Neuronal stem cell (in vitro differentiated cells): ENCODE measurements at regions not wholly inside any gene's neighbourhood (a gene's known extent, or its start where the extent isn't known, plus 50 kb on each side); places are given as distances from the start of the nearest gene placed in this dataset.

Experiments
- DNase-seq: peaks from one replicate; pipeline ENCODE4 v3.0.0-alpha.2; 2013; ENCODE audit warnings: low spot score
- H2AFZ ChIP-seq: one replicate; pipeline ENCODE4 v1.6.1; 2013; ENCODE audit warnings: mild to moderate bottlenecking, low read length, inconsistent platforms
- H2AK5ac ChIP-seq: 2 replicates; pipeline ENCODE4 v1.6.1; 2013; ENCODE audit warnings: low read depth, mild to moderate bottlenecking, inconsistent platforms, low read length, moderate library complexity, mixed read lengths
- H2BK120ac ChIP-seq: 2 replicates; pipeline ENCODE4 v1.6.1; 2013; ENCODE audit warnings: low read depth, mild to moderate bottlenecking, inconsistent platforms, low read length, moderate library complexity, mixed read lengths
- H2BK12ac ChIP-seq: one replicate; pipeline ENCODE4 v1.6.1; 2013; ENCODE audit warnings: low read length, inconsistent platforms
- H2BK15ac ChIP-seq: 2 replicates; pipeline ENCODE4 v1.6.1; 2013; ENCODE audit warnings: mild to moderate bottlenecking, low read length, inconsistent platforms, mixed read lengths
- H2BK5ac ChIP-seq: one replicate; pipeline ENCODE4 v1.6.1; 2013; ENCODE audit warnings: inconsistent platforms, mild to moderate bottlenecking, low read length, moderate library complexity
- H3K14ac ChIP-seq: one replicate; pipeline ENCODE4 v1.6.1; 2013; ENCODE audit warnings: low read length, inconsistent platforms
- H3K18ac ChIP-seq: 2 replicates; pipeline ENCODE4 v1.6.1; 2013; ENCODE audit warnings: low read length, inconsistent platforms
- H3K23ac ChIP-seq: 2 replicates; pipeline ENCODE4 v1.6.1; 2013; ENCODE audit warnings: low read depth, mild to moderate bottlenecking, mixed read lengths, low read length, inconsistent platforms; ENCODE audit not compliant: poor library complexity
- H3K27ac ChIP-seq: replicated peaks from 3 replicates; pipeline ENCODE4 v1.5.1; 2013; ENCODE audit warnings: low read length, inconsistent platforms
- H3K27me3 ChIP-seq, 3 experiments: 2 replicates each; pipeline ENCODE4 v1.6.1; 2013; ENCODE audit warnings: low read length in 3 of 3, mild to moderate bottlenecking in 2 of 3, inconsistent platforms in 1 of 3, low read depth in 1 of 3, mixed read lengths in 1 of 3, moderate library complexity in 1 of 3; ENCODE audit not compliant: control insufficient read depth in 3 of 3, insufficient read depth in 3 of 3
- H3K36me3 ChIP-seq, 2 donors: replicated peaks in 1 of 2; 2 replicates each; pipeline ENCODE4 v1.6.1; 2013; ENCODE audit warnings: low read length in 2 of 2; ENCODE audit not compliant: control insufficient read depth in 2 of 2, insufficient read depth in 2 of 2
- H3K4ac ChIP-seq: 2 replicates; pipeline ENCODE4 v1.6.1; 2013; ENCODE audit warnings: inconsistent platforms, mild to moderate bottlenecking, low read length, moderate library complexity
- H3K4me1 ChIP-seq, 2 donors: 1 replicate in 1 of 2; 2 replicates in 1 of 2; pipeline ENCODE4 v1.6.1; 2013; ENCODE audit warnings: low read length in 2 of 2, low read depth in 1 of 2; ENCODE audit not compliant: control insufficient read depth in 2 of 2, insufficient read depth in 1 of 2
- H3K4me2 ChIP-seq: one replicate; pipeline ENCODE4 v1.6.1; 2013; ENCODE audit warnings: mild to moderate bottlenecking, low read length, inconsistent platforms; ENCODE audit not compliant: insufficient read depth, poor library complexity, severe bottlenecking
- H3K4me3 ChIP-seq, 2 donors: 2 replicates each; pipeline ENCODE4 v1.5.1; 2013; ENCODE audit warnings: low read length in 2 of 2, mild to moderate bottlenecking in 2 of 2, inconsistent platforms in 1 of 2, moderate library complexity in 1 of 2
- H3K79me1 ChIP-seq: one replicate; pipeline ENCODE4 v1.6.1; 2013; ENCODE audit warnings: low read depth, mild to moderate bottlenecking, inconsistent platforms, low read length, moderate library complexity
- H3K9ac ChIP-seq: one replicate; pipeline ENCODE4 v1.6.1; 2013; ENCODE audit warnings: mild to moderate bottlenecking, low read depth, low read length, inconsistent platforms; ENCODE audit not compliant: poor library complexity
- H3K9me3 ChIP-seq, 2 donors: replicated peaks in 1 of 2; 2 replicates each; pipeline versions ENCODE3 to v1.6.1; 2013; ENCODE audit warnings: low read length in 2 of 2, mild to moderate bottlenecking in 2 of 2, inconsistent platforms in 1 of 2, low read depth in 1 of 2, mixed read lengths in 1 of 2, moderate library complexity in 1 of 2; ENCODE audit not compliant: control insufficient read depth in 2 of 2, insufficient read depth in 1 of 2
- H4K8ac ChIP-seq: one replicate; pipeline ENCODE4 v1.6.1; 2013; ENCODE audit warnings: low read depth, mild to moderate bottlenecking, inconsistent platforms, low read length, moderate library complexity
- H4K91ac ChIP-seq: one replicate; pipeline ENCODE4 v1.6.1; 2013; ENCODE audit warnings: low read length, low read depth, mild to moderate bottlenecking, inconsistent platforms; ENCODE audit not compliant: poor library complexity
- WGBS, 2 donors: extraction: QIAGEN DNeasy Blood & Tissue Kit; methylation state at CpG; one replicate each; pipeline ENCODE4 v1.1.7; 2013; ENCODE audit warnings: missing lambda C conversion rate in 2 of 2, mixed read lengths in 1 of 2; ENCODE audit not compliant: insufficient read length in 2 of 2, insufficient replicate concordance in 1 of 2; ENCODE audit errors: extremely low coverage in 2 of 2; 5-methylcytosine and 5-hydroxymethylcytosine counted together

DNA sequence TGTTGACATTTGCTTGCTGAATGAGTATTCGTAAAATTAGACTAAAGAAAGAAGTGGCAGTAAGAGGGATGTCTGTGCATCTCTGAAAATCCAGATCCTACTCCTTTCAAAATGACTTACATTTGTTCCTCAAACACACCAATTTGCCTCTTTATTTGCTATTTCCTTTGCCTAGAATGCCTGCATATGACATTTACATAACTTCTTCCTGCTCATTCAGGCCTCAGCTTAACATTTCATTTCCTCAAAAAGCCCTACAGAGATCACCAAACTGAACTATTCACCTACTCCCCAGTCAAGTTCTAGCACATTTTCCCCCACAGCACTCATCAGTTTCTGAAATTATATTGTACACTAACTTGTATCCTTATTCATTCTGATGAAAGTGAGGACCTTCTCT lies 907.2 kb downstream of the LRFN5 start:
- H3K23ac ChIP-seq = no peak overlapping the region
- H2BK120ac ChIP-seq = no peak overlapping the region
- WGBS, 2 donors = no CpG with 5 or more reads among the region's 1 CpG
- no peak overlapping the region for H2AK5ac ChIP-seq
- no peak overlapping the region for H3K27ac ChIP-seq
- DNase-seq = no peak
- H3K18ac ChIP-seq = no peak overlapping the region
- no peaks in the 10 kb centered on the region for H3K4me1 ChIP-seq
- no peak overlapping the region for H3K4ac ChIP-seq
- H4K8ac ChIP-seq = no peak overlapping the region
- no peaks in the 10 kb centered on the region for H3K36me3 ChIP-seq
- H4K91ac ChIP-seq = no peak overlapping the region
- H3K9me3 ChIP-seq = no peaks in the 10 kb centered on the region
- H2BK15ac ChIP-seq = no peak overlapping the region
- peak overlapping the region; percentile 66 for H2AFZ ChIP-seq
- no peak overlapping the region for H2BK12ac ChIP-seq
- no peak overlapping the region for H3K14ac ChIP-seq
- no peak overlapping the region for H3K4me2 ChIP-seq
- H3K27me3 ChIP-seq = no peaks in the 10 kb centered on the region
- no peaks in the 10 kb centered on the region for H3K79me1 ChIP-seq
- H3K9ac ChIP-seq = no peak overlapping the region
- no peak overlapping the region for H2BK5ac ChIP-seq
- H3K4me3 ChIP-seq = no peak overlapping the region

- no peaks in the 10 kb centered on the region for H3K36me3 ChIP-seq
- H4K8ac ChIP-seq = no peak overlapping the region
- no peak overlapping the region for H4K91ac ChIP-seq
- no peak overlapping the region for H3K18ac ChIP-seq
- no peak overlapping the region for H3K9ac ChIP-seq
- H3K27ac ChIP-seq = no peak overlapping the region
- no peak overlapping the region for H2BK5ac ChIP-seq
- H2BK12ac ChIP-seq = no peak overlapping the region
- H3K14ac ChIP-seq = no peak overlapping the region
- H2BK120ac ChIP-seq = no peak overlapping the region
- H3K23ac ChIP-seq = no peak overlapping the region
- no peak overlapping the region for H2AFZ ChIP-seq
- no peaks in the 10 kb centered on the region for H3K4me1 ChIP-seq
- no CpG with 5 or more reads among the region's 1 CpG for WGBS, 2 donors
- no peak overlapping the region for H2BK15ac ChIP-seq
- H3K27me3 ChIP-seq = no peaks in the 10 kb centered on the region
- H3K4me3 ChIP-seq = no peak overlapping the region
- no peaks in the 10 kb centered on the region for H3K79me1 ChIP-seq
- H3K4ac ChIP-seq = no peak overlapping the region
- no peaks in the 10 kb centered on the region for H3K9me3 ChIP-seq
- no peak for DNase-seq
- no peak overlapping the region for H3K4me2 ChIP-seq
- H2AK5ac ChIP-seq = no peak overlapping the region
These were observed 903.4 kb downstream of the LRFN5 start for GRCh38 chr14:42510071-42510470.

DNA sequence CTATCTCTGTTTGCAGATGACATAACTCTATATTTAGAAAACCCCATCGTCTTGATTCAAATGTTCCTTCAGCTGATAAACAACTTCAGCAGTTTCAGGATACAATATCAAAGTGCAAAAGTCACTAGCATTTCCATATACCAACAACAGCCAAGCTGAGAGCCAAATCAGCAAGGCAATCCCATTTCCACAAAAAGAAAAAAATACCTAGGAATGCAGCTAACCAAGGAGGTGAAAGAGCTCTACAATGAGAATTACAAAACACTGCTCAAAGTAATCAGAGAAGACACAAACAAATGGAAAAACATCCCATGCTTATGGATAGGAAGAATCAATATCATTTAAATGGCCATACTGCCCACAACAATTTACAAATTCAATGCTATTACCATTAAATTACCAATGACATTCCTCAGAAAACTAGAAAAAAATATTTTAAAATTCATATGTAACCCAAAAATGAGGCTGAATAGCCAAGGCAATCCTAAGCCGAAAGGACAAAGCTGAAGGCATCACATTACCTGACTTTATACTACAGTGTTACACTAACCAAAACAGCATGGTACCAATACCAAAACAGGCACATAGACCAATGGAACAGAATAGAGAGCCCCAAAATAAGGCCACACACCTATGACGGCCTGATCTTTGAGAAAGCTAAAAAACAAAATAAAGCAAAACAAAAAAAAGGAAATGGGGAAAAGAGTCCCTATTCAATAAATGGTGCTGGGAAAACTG lies 901.7 kb downstream of the LRFN5 start:
- Histone ChIP-seq H3K4me2 (no peak overlapping the region), H3K27me3 (no peaks in the 10 kb centered on the region), H3K9ac (no peak overlapping the region), H3K9me3 (no peaks in the 10 kb centered on the region), H3K23ac (no peak overlapping the region), H2BK5ac (no peak overlapping the region), H3K14ac (no peak overlapping the region), H3K36me3 (no peaks in the 10 kb centered on the region), H3K27ac (no peak overlapping the region), H4K8ac (no peak overlapping the region), H2BK15ac (no peak overlapping the region), H3K4me1 (no peaks in the 10 kb centered on the region), H3K4me3 (no peak overlapping the region), H3K18ac (no peak overlapping the region), H2AK5ac (no peak overlapping the region), H4K91ac (no peak overlapping the region), H3K4ac (no peak overlapping the region), H2BK12ac (no peak overlapping the region), H2BK120ac (no peak overlapping the region), H2AFZ (no peak overlapping the region), H3K79me1 (no peaks in the 10 kb centered on the region)
- DNase-seq = no peak
- no CpG with 5 or more reads among the region's 3 CpGs for WGBS, 2 donors

DNA sequence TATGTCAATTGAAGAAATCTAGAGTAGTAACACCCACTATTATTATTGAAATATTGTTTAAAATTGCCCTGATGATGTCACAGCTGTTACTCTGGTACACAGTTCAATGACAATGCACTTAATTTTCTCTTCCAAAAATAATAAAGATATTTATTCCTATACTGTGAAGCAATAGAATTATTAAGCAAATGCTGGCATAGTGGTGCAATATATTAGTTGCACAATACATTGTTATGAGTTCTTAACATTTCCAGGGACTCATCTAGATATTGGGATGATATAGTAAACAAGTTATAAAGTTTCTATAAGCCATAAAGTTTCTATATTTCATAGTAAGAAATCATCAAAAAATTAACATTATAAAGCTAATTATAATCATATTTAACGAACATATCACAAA lies 897.8 kb downstream of the LRFN5 start:
- Histone ChIP-seq H3K23ac (no peak overlapping the region), H3K14ac (no peak overlapping the region), H3K27ac (no peak overlapping the region), H3K4ac (no peak overlapping the region), H2AFZ (no peak overlapping the region), H2BK120ac (no peak overlapping the region), H4K8ac (no peak overlapping the region), H2AK5ac (no peak overlapping the region), H2BK15ac (no peak overlapping the region), H3K4me2 (no peak overlapping the region), H2BK5ac (no peak overlapping the region), H3K9ac (no peak overlapping the region), H3K9me3 (no peaks in the 10 kb centered on the region), H3K27me3 (no peaks in the 10 kb centered on the region), H3K18ac (no peak overlapping the region), H3K36me3 (no peaks in the 10 kb centered on the region), H2BK12ac (no peak overlapping the region), H3K4me1 (no peaks in the 10 kb centered on the region), H3K4me3 (no peak overlapping the region), H4K91ac (no peak overlapping the region), H3K79me1 (no peaks in the 10 kb centered on the region)
- no peak for DNase-seq
- no CpG with 5 or more reads among the region's 1 CpG for WGBS, 2 donors
